OCI-LY3 (cell line): ENCODE measurements at regions not wholly inside any gene's neighbourhood (a gene's known extent, or its start where the extent isn't known, plus 50 kb on each side); places are given as distances from the start of the nearest gene placed in this dataset.
"Not testable (repeated sequence)": the region's sequence is repeated elsewhere in the genome, so short reads cannot be mapped to it uniquely, and the experiment has no call there.

Experiments used
- CTCF ChIP-seq: fragments of 200-600, 300-600 bp; sonication (generic); IDR thresholded peaks from 2 replicates; pipeline ENCODE4 v1.5.1; 2014; ENCODE audit warnings: antibody characterized with exemption, low read length, low read depth
- EZH2phosphoT487 ChIP-seq: fragments of 200-600 bp; shearing (Covaris generic); IDR thresholded peaks from 2 replicates; pipeline ENCODE4 v1.6.1; 2018; ENCODE audit warnings: antibody characterized with exemption, mixed run types, low read depth

GRCh38 chr16:29169295-29169994, 184.6 kb downstream of the LAT start:
- not testable (repeated sequence) for TF ChIP-seq CTCF, EZH2phosphoT487
